GM12891 (cell line): ENCODE measurements at regions not wholly inside any gene's neighbourhood (a gene's known extent, or its start where the extent isn't known, plus 50 kb on each side); places are given as distances from the start of the nearest gene placed in this dataset.

Experiments used
- DNase-seq: peaks from one replicate; pipeline ENCODE4 v3.0.0; 2011; ENCODE audit warnings: low spot score; ENCODE audit not compliant: insufficient read length
- FAIRE-seq: peaks from 2 replicates; lab custom pipeline; 2011; peaks lifted over from hg19 to GRCh38; lab: Jason Lieb, UNC
- PAX5 ChIP-seq: IDR thresholded peaks from 2 replicates; pipeline ENCODE4 v1.6.1; 2011; ENCODE audit warnings: low read length, moderate library complexity, mild to moderate bottlenecking; ENCODE audit not compliant: insufficient read depth, severe bottlenecking
- POLR2A ChIP-seq: IDR thresholded peaks from 2 replicates; pipeline ENCODE4 v1.6.1; 2011; ENCODE audit warnings: low read depth, low read length, control low read depth
- POLR2AphosphoS5 ChIP-seq: IDR thresholded peaks from 2 replicates; pipeline ENCODE4 v1.6.1; 2011; ENCODE audit warnings: low read depth, low read length, control low read depth
- POU2F2 ChIP-seq: IDR thresholded peaks from 2 replicates; pipeline ENCODE4 v1.6.1; 2011; ENCODE audit warnings: low read depth, mild to moderate bottlenecking, control low read depth, low read length, moderate library complexity
- SPI1 ChIP-seq: IDR thresholded peaks from 2 replicates; pipeline ENCODE4 v1.6.1; 2011; ENCODE audit warnings: low read depth, low read length, control low read depth
- TAF1 ChIP-seq: IDR thresholded peaks from 2 replicates; pipeline ENCODE4 v1.6.1; 2011; ENCODE audit warnings: low read depth, low read length, control low read depth

GRCh38 chr3:104750581-104750980 lies 616.1 kb upstream of the ALCAM start:
- TF ChIP-seq POU2F2, result no peak
- no peak for TF ChIP-seq POLR2AphosphoS5
- no peak for TF ChIP-seq SPI1
- no peak for TF ChIP-seq PAX5
- no peak for TF ChIP-seq TAF1
- DNase-seq, result no peak
- FAIRE-seq, result no peak

- no peak for DNase-seq
- FAIRE-seq, result no peak
- TF ChIP-seq PAX5 (no peak), POLR2AphosphoS5 (no peak), POU2F2 (no peak), POLR2A (no peak), SPI1 (no peak), TAF1 (no peak)
Measured at GRCh38 chr3:104755791-104756190, 610.9 kb upstream of the ALCAM start.

GRCh38 chr3:104763007-104763406 lies 603.7 kb upstream of the ALCAM start:
- FAIRE-seq, result no peak

GRCh38 chr3:104764496-104764895 lies 602.2 kb upstream of the ALCAM start:
- no peak for DNase-seq
- TF ChIP-seq TAF1 (no peak), POLR2A (no peak), SPI1 (no peak), POU2F2 (no peak), POLR2AphosphoS5 (no peak), PAX5 (no peak)
- FAIRE-seq, result no peak

More at GRCh38 chr3:104763007-104763406, 603.7 kb upstream of the ALCAM start:
- no peak for DNase-seq
- no peak for TF ChIP-seq POLR2A
- TF ChIP-seq POU2F2, result no peak
- no peak for TF ChIP-seq TAF1
- no peak for TF ChIP-seq SPI1
- no peak for TF ChIP-seq POLR2AphosphoS5
- no peak for TF ChIP-seq PAX5

GRCh38 chr3:104768886-104769285 lies 597.8 kb upstream of the ALCAM start:
- FAIRE-seq (no peak), DNase-seq (no peak)
- TF ChIP-seq PAX5 (no peak), POU2F2 (no peak), SPI1 (no peak), TAF1 (no peak), POLR2AphosphoS5 (no peak), POLR2A (no peak)

- no peak for DNase-seq
- TF ChIP-seq TAF1 (no peak), POLR2A (no peak)
- FAIRE-seq, result no peak
Measured at GRCh38 chr3:104779324-104779723, 587.4 kb upstream of the ALCAM start.

- FAIRE-seq (no peak), DNase-seq (no peak)
- TF ChIP-seq POLR2AphosphoS5, result no peak
- no peak for TF ChIP-seq POU2F2
- TF ChIP-seq TAF1, result no peak
- no peak for TF ChIP-seq POLR2A
- no peak for TF ChIP-seq SPI1
- no peak for TF ChIP-seq PAX5
Measured at GRCh38 chr3:104781112-104781511, 585.6 kb upstream of the ALCAM start.

GRCh38 chr3:104785947-104786346 lies 580.8 kb upstream of the ALCAM start:
- DNase-seq, result no peak
- TF ChIP-seq PAX5 (no peak), POLR2A (no peak), SPI1 (no peak), TAF1 (no peak), POLR2AphosphoS5 (no peak), POU2F2 (no peak)
- no peak for FAIRE-seq

- TF ChIP-seq POLR2A (no peak), POU2F2 (no peak), POLR2AphosphoS5 (no peak), SPI1 (no peak), TAF1 (no peak), PAX5 (no peak)
- no peak for FAIRE-seq
- no peak for DNase-seq
Measured at GRCh38 chr3:104787306-104787705, 579.4 kb upstream of the ALCAM start.

- FAIRE-seq, result no peak
- TF ChIP-seq SPI1 (no peak), POU2F2 (no peak), TAF1 (no peak), POLR2AphosphoS5 (no peak), PAX5 (no peak), POLR2A (no peak)
- no peak for DNase-seq
Measured at GRCh38 chr3:104788807-104789206, 577.9 kb upstream of the ALCAM start.

GRCh38 chr3:104791331-104791730 lies 575.4 kb upstream of the ALCAM start:
- FAIRE-seq (no peak), DNase-seq (no peak)
- TF ChIP-seq POLR2A (no peak), PAX5 (no peak), POU2F2 (no peak), POLR2AphosphoS5 (no peak), SPI1 (no peak), TAF1 (no peak)

- no peak for FAIRE-seq
- TF ChIP-seq POLR2AphosphoS5, result no peak
- TF ChIP-seq POLR2A, result no peak
- TF ChIP-seq POU2F2, result no peak
- no peak for TF ChIP-seq SPI1
- no peak for TF ChIP-seq PAX5
- no peak for TF ChIP-seq TAF1
- no peak for DNase-seq
Measured at GRCh38 chr3:104796556-104796955, 570.2 kb upstream of the ALCAM start.
